ENCODE measurements at regions not wholly inside any gene's neighbourhood (a gene's known extent, or its start where the extent isn't known, plus 50 kb on each side); places are given as distances from the start of the nearest gene placed in this dataset.

GRCh38 chr5:67575087-67575486, 378.5 kb upstream of the CD180 start:
- TF ChIP-seq FOXP2 (optimal IDR thresholded peaks at IDR 0.05; ENCODE audit: borderline replicate concordance, extremely low read depth, extremely low read length, insufficient read depth) (no peak), POLR2AphosphoS5 (IDR thresholded peaks at IDR 0.05; ENCODE audit: low read depth, low read length) (no peak), TAF1 (IDR thresholded peaks at IDR 0.05; ENCODE audit: borderline replicate concordance, insufficient read depth, low read length) (no peak), SIN3A (IDR thresholded peaks at IDR 0.05; ENCODE audit: borderline replicate concordance, insufficient read depth, low read length) (no peak)
- TF ChIP-seq, protein P1, sequence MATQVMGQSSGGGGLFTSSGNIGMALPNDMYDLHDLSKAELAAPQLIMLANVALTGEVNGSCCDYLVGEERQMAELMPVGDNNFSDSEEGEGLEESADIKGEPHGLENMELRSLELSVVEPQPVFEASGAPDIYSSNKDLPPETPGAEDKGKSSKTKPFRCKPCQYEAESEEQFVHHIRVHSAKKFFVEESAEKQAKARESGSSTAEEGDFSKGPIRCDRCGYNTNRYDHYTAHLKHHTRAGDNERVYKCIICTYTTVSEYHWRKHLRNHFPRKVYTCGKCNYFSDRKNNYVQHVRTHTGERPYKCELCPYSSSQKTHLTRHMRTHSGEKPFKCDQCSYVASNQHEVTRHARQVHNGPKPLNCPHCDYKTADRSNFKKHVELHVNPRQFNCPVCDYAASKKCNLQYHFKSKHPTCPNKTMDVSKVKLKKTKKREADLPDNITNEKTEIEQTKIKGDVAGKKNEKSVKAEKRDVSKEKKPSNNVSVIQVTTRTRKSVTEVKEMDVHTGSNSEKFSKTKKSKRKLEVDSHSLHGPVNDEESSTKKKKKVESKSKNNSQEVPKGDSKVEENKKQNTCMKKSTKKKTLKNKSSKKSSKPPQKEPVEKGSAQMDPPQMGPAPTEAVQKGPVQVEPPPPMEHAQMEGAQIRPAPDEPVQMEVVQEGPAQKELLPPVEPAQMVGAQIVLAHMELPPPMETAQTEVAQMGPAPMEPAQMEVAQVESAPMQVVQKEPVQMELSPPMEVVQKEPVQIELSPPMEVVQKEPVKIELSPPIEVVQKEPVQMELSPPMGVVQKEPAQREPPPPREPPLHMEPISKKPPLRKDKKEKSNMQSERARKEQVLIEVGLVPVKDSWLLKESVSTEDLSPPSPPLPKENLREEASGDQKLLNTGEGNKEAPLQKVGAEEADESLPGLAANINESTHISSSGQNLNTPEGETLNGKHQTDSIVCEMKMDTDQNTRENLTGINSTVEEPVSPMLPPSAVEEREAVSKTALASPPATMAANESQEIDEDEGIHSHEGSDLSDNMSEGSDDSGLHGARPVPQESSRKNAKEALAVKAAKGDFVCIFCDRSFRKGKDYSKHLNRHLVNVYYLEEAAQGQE (IDR thresholded peaks at IDR 0.05; ENCODE audit: insufficient read depth in 1 of 2, low read depth in 2 of 2, low read length in 2 of 2) = no peak

DNA sequence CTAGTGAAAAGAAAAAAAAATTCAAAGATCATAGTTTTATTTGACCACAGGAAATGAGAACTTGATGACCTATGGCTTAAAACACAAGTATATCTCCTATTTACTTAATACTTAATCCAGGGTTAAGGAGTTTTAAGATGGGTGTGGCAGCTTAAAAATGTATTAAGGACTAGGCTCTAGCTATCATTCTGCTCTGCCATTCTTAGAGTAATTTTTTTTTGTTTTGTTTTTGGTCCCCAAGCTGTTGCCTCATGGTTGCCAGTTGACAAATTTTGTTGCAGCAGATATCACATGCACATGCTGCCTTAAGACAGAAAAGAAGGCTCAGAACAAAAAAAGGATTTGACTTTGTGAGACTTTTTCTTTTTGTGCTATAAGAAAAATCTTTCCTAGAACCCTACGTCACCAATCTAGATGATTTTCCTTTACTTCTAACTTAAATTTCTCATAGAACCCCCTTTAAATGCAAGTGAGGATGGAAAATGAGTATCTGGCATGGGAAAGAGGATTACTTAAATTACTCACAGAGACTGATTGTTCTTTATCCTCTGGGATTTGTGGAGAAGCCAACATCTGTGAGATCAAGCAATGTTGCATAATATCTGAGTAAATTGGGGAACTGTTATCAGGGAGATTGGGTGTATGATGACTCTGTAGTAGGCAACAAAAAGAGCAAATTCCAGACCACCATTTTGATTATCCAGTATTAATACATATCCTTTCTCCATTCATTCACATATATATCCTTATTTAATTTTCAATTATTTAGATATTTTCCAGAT, 364.7 kb upstream of the CD180 start:
- TF ChIP-seq SIN3A (IDR thresholded peaks at IDR 0.05; ENCODE audit: borderline replicate concordance, insufficient read depth, low read length) = no peak
- no peak for TF ChIP-seq FOXP2 (optimal IDR thresholded peaks at IDR 0.05; ENCODE audit: borderline replicate concordance, extremely low read depth, extremely low read length, insufficient read depth)
- no peak for TF ChIP-seq POLR2AphosphoS5 (IDR thresholded peaks at IDR 0.05; ENCODE audit: low read depth, low read length)
- no peak for TF ChIP-seq TAF1 (IDR thresholded peaks at IDR 0.05; ENCODE audit: borderline replicate concordance, insufficient read depth, low read length)
- TF ChIP-seq, protein P1 (IDR thresholded peaks at IDR 0.05; ENCODE audit: insufficient read depth in 1 of 2, low read depth in 2 of 2, low read length in 2 of 2) = no peak

GRCh38 chr5:67552773-67553172, 356.2 kb upstream of the CD180 start:
- TF ChIP-seq POLR2AphosphoS5 (IDR thresholded peaks at IDR 0.05; ENCODE audit: low read depth, low read length) (no peak), SIN3A (IDR thresholded peaks at IDR 0.05; ENCODE audit: borderline replicate concordance, insufficient read depth, low read length) (no peak)

- TF ChIP-seq SIN3A (IDR thresholded peaks at IDR 0.05; ENCODE audit: borderline replicate concordance, insufficient read depth, low read length) (no peak), FOXP2 (optimal IDR thresholded peaks at IDR 0.05; ENCODE audit: borderline replicate concordance, extremely low read depth, extremely low read length, insufficient read depth) (no peak), POLR2AphosphoS5 (IDR thresholded peaks at IDR 0.05; ENCODE audit: low read depth, low read length) (no peak), TAF1 (IDR thresholded peaks at IDR 0.05; ENCODE audit: borderline replicate concordance, insufficient read depth, low read length) (no peak)
- TF ChIP-seq, protein P1 (IDR thresholded peaks at IDR 0.05; ENCODE audit: insufficient read depth in 1 of 2, low read depth in 2 of 2, low read length in 2 of 2) = no peak
Observed at GRCh38 chr5:67549947-67550346, 353.3 kb upstream of the CD180 start.

DNA sequence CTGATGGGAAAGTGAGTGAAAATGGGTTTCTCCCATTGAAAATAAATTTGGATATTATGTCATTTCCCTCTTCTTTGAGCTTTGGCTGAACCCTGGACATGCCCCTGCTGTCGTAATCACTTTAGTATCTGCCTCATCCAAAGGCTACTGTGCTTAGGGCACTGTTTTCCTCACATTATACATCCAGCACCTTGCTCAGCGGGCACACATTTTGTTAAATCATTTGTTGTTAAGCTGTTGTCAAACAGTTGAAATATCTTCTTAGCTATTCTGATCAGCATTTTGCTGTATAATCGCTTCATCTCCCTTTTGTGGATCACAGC, 352.7 kb upstream of the CD180 start:
- TF ChIP-seq, protein P1 (IDR thresholded peaks at IDR 0.05; ENCODE audit: insufficient read depth in 1 of 2, low read depth in 2 of 2, low read length in 2 of 2) = no peak
- TF ChIP-seq FOXP2 (optimal IDR thresholded peaks at IDR 0.05; ENCODE audit: borderline replicate concordance, extremely low read depth, extremely low read length, insufficient read depth) (no peak), TAF1 (IDR thresholded peaks at IDR 0.05; ENCODE audit: borderline replicate concordance, insufficient read depth, low read length) (no peak)

Data from PFSK-1 (cell line).